ENCODE measurements at regions not wholly inside any gene's neighbourhood (a gene's known extent, or its start where the extent isn't known, plus 50 kb on each side); places are given as distances from the start of the nearest gene placed in this dataset.

GRCh38 chr18:71986351-71987050 lies 557.6 kb downstream of the CBLN2 start:
- ATAC-seq (no peak), DNase-seq (no peak)
- no peaks in the 10 kb centered on the region for H3K36me3 ChIP-seq
- intact Hi-C loops (cut with DNase I) = no loop called here
- peaks cover 0 to 21% of the 10 kb centered on the region in 2 donors for H3K9me3 ChIP-seq
- H3K4me3 ChIP-seq = no peak overlapping the region
- no peak overlapping the region for H3K27ac ChIP-seq
- TF ChIP-seq, protein P1, sequence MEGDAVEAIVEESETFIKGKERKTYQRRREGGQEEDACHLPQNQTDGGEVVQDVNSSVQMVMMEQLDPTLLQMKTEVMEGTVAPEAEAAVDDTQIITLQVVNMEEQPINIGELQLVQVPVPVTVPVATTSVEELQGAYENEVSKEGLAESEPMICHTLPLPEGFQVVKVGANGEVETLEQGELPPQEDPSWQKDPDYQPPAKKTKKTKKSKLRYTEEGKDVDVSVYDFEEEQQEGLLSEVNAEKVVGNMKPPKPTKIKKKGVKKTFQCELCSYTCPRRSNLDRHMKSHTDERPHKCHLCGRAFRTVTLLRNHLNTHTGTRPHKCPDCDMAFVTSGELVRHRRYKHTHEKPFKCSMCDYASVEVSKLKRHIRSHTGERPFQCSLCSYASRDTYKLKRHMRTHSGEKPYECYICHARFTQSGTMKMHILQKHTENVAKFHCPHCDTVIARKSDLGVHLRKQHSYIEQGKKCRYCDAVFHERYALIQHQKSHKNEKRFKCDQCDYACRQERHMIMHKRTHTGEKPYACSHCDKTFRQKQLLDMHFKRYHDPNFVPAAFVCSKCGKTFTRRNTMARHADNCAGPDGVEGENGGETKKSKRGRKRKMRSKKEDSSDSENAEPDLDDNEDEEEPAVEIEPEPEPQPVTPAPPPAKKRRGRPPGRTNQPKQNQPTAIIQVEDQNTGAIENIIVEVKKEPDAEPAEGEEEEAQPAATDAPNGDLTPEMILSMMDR (IDR thresholded peaks at IDR 0.05) = no peak
- no peaks in the 10 kb centered on the region for H3K27me3 ChIP-seq
- H3K4me1 ChIP-seq = no peaks in the 10 kb centered on the region

DNA sequence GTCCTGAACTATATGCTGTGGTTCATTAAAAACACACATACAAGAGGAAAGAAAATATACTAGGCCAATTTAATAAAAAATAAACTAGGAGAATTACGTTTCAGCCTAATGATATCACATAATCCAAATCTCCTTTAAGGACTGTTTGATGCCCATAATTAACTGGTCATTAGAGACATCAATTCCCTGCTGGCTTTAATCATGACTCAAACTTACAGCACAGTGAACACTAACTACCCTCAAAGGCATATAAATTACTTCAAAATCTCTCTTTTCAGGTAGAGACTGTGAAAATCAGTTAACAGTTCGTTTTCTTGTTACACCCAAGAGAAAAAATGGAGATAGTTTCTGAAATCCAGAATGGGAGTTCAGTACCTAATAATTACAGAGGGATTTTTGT lies 567.4 kb downstream of the CBLN2 start:
- DNase-seq = no peak
- intact Hi-C loops (cut with DNase I) = no loop called here
- Histone ChIP-seq H3K27ac (no peak overlapping the region), H3K27me3 (no peaks in the 10 kb centered on the region), H3K4me3 (no peak overlapping the region), H3K9me3 (peaks cover 0 to 3% of the 10 kb centered on the region in 2 donors), H3K4me1 (no peaks in the 10 kb centered on the region), H3K36me3 (no peaks in the 10 kb centered on the region)
- TF ChIP-seq, protein P1 (IDR thresholded peaks at IDR 0.05) = no peak
- no peak for ATAC-seq

GRCh38 chr18:71966791-71967190 lies 577.4 kb downstream of the CBLN2 start:
- no peak overlapping the region for H3K27ac ChIP-seq
- no peak for ATAC-seq
- DNase-seq = no peak
- intact Hi-C loops (cut with DNase I) = no loop called here
- no peaks in the 10 kb centered on the region for H3K27me3 ChIP-seq
- H3K4me1 ChIP-seq = no peaks in the 10 kb centered on the region
- H3K4me3 ChIP-seq = no peak overlapping the region
- TF ChIP-seq, protein P1 (IDR thresholded peaks at IDR 0.05) = no peak
- H3K36me3 ChIP-seq = no peaks in the 10 kb centered on the region
- H3K9me3 ChIP-seq = peaks cover 0 to 24% of the 10 kb centered on the region in 2 donors

- intact Hi-C loops (cut with DNase I) = no loop called here
- Histone ChIP-seq H3K27ac (no peak overlapping the region), H3K4me1 (no peaks in the 10 kb centered on the region), H3K4me3 (no peak overlapping the region), H3K27me3 (no peaks in the 10 kb centered on the region), H3K9me3 (no peaks in the 10 kb centered on the region), H3K36me3 (no peaks in the 10 kb centered on the region)
- no peak for DNase-seq
- TF ChIP-seq, protein P1 (IDR thresholded peaks at IDR 0.05) = no peak
- no peak for ATAC-seq
Measured at GRCh38 chr18:71958605-71959004, 585.5 kb downstream of the CBLN2 start.

GRCh38 chr18:71951001-71951400 lies 593.1 kb downstream of the CBLN2 start:
- DNase-seq = no peak
- intact Hi-C loops (cut with DNase I) = no loop called here
- ATAC-seq = no peak
- no peaks in the 10 kb centered on the region for H3K36me3 ChIP-seq
- TF ChIP-seq, protein P1 (IDR thresholded peaks at IDR 0.05) = no peak
- H3K9me3 ChIP-seq = no peaks in the 10 kb centered on the region
- no peak overlapping the region for H3K4me3 ChIP-seq
- no peak overlapping the region for H3K27ac ChIP-seq
- no peaks in the 10 kb centered on the region for H3K4me1 ChIP-seq
- H3K27me3 ChIP-seq = no peaks in the 10 kb centered on the region

All from left lung (tissue), 4 donors.